Tibial nerve (tissue), 4 donors: ENCODE measurements at regions not wholly inside any gene's neighbourhood (a gene's known extent, or its start where the extent isn't known, plus 50 kb on each side); places are given as distances from the start of the nearest gene placed in this dataset.

Experiments used
- EP300 ChIP-seq, 2 donors: sonication (generic); formaldehyde crosslinking; IDR thresholded peaks; one replicate each; pipeline ENCODE4 v1.6.1; 2017; ENCODE audit warnings: antibody characterized with exemption in 2 of 2, mild to moderate bottlenecking in 1 of 2
- POLR2A ChIP-seq, 2 donors: fragments of 450-650 bp; IDR thresholded peaks; one replicate each; pipeline ENCODE4 v1.6.1; 2017; ENCODE audit warnings: antibody characterized with exemption in 2 of 2, mild to moderate bottlenecking in 2 of 2, moderate library complexity in 2 of 2
- TF ChIP-seq, protein P1 (sequence below), 5 experiments: fragments of 200-600 bp in 3 of 5; fragments of 450-650 bp in 2 of 5; sonication (generic) in 3 of 5; IDR thresholded peaks; one replicate each; pipeline ENCODE4 v1.5.1; 2016 to 2019; ENCODE audit warnings: antibody characterized with exemption in 5 of 5, mild to moderate bottlenecking in 3 of 5, moderate library complexity in 2 of 5

DNA sequence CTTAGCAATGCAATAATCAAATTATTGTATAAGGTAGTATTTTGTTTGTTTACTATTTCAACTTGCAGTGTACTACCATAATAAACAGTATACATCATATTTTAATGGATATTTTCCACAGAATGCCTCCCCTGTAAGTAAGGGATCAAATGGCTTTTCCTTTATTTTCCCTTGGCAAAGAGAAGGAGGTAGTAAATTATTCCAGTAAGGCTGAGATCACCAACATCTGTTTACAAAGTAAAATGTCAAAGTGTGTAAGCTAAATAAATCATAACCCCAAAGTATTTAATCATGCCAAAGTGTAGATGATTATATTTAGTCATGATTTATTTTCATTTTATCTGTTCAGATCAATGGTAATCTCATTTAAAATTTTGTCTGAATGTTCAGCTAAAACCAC lies 537.6 kb downstream of the PRDM9 start:
- TF ChIP-seq, protein P1, sequence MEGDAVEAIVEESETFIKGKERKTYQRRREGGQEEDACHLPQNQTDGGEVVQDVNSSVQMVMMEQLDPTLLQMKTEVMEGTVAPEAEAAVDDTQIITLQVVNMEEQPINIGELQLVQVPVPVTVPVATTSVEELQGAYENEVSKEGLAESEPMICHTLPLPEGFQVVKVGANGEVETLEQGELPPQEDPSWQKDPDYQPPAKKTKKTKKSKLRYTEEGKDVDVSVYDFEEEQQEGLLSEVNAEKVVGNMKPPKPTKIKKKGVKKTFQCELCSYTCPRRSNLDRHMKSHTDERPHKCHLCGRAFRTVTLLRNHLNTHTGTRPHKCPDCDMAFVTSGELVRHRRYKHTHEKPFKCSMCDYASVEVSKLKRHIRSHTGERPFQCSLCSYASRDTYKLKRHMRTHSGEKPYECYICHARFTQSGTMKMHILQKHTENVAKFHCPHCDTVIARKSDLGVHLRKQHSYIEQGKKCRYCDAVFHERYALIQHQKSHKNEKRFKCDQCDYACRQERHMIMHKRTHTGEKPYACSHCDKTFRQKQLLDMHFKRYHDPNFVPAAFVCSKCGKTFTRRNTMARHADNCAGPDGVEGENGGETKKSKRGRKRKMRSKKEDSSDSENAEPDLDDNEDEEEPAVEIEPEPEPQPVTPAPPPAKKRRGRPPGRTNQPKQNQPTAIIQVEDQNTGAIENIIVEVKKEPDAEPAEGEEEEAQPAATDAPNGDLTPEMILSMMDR (IDR thresholded peaks at IDR 0.05), result no peak
- no peak for TF ChIP-seq POLR2A (IDR thresholded peaks at IDR 0.05)
- no peak for TF ChIP-seq EP300 (IDR thresholded peaks at IDR 0.05)
